Stimulated activated CD8-positive, alpha-beta memory T cell treated with anti-CD3 and anti-CD28 coated beads, Interleukin-15, amount 100 ng/mL, for 1 hour (primary cell): ENCODE measurements at regions not wholly inside any gene's neighbourhood (a gene's known extent, or its start where the extent isn't known, plus 50 kb on each side); places are given as distances from the start of the nearest gene placed in this dataset.
"Not testable (repeated sequence)": the region's sequence is repeated elsewhere in the genome, so short reads cannot be mapped to it uniquely, and the experiment has no call there.

ENCODE experiments used
- DNase-seq: peaks from one replicate; pipeline ENCODE4 v3.0.0-alpha.2; 2020; ENCODE audit warnings: low read depth

- DNase-seq, result no peak
Observed at GRCh38 chr20:50450881-50451752, 59.1 kb upstream of the PTPN1 start.

DNA sequence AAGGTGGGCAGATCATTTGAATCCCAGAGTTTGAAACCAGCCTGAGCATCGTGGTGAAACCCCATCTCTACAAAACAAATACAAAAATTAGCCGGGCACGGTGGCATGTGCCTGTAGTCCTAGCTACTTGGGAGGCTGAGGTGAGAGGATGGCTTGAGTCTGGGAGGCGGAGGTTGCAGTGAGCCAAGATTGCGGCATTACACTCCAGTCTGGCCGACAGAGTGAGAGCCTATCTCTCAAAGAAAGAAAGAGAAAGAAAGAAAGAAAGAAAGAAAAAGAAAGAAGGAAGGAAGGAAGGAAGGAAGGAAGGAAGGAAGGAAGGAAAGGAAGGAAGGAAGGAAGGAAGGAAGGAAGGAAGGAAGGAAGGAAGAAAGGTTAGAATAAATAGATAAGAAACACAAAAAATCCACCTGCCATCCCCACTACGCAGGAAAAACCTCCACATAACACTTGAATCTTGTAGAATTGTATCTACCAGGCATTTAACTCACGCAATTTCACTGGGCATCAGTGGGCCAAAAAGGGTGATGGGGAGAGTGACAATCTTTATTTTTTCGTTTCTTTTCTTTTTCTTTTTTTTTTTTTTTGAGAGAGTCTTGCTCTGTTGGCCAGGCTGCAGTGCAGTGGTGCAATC is 58.3 kb upstream of the PTPN1 start:
- not testable (repeated sequence) for DNase-seq

- no peak for DNase-seq
Observed at GRCh38 chr20:50453533-50454244, 56.5 kb upstream of the PTPN1 start.

DNA sequence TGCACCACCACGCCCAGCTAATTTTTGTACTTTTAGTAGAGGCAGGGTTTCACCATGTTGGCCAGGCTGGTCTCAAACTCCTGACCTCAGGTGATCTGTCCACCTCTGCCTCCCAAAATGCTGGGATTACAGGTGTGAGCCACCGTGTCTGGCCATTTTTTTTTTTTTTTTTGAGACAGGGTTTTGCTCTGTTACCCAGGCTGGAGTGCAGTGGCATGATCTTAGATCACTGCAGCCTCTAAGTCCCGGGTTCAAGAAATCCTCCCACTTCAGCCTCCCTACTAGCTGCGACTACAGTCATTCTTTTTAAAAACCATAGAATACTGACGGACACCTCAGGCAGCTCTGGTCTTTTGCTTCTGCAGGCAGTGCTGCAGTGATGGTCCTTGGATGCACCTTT is 54.9 kb upstream of the PTPN1 start:
- DNase-seq, result not testable (repeated sequence)

DNA sequence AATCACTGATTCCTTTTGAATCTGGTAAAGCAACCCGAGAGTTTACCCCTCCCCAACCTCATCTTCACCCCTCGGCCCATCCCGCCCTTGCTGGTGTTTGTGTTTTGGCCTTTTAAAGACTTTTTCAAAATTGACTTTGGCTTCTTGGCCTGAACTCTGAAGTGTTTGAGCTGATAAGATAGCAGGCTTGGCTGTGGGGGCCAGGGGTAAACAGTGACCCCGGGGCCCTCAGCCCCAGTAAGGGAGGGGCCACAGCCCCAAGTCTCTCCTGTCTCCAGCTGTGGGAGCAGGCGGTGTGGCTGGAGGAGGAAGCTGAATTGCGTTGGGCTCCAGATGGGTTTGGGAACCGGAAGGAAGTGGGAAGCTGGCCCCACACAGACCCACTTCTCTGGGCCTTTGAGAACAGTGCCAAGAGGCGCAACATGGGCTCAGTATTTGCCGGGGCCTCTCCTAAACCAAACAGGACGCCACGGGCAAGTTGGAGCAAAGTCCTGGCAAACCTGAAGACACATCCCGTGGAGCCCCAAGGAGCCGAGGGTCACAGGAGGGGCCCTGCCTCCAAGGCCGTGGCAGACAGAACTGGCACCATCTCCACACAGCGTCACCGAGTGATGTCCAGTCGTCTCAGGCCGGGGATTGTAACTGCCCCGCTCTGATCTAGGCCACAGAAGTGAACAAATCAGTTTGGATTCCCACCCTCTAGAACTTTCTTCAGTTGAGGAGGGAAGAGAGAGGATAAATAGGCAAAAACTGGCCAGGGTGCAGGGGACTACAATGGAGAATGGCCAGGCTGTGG is 54.3 kb upstream of the PTPN1 start:
- no peak for DNase-seq

GRCh38 chr20:50456452-50457324 is 53.5 kb upstream of the PTPN1 start:
- no peak for DNase-seq

GRCh38 chr20:50459124-50459918 is 50.9 kb upstream of the PTPN1 start:
- no peak for DNase-seq

DNA sequence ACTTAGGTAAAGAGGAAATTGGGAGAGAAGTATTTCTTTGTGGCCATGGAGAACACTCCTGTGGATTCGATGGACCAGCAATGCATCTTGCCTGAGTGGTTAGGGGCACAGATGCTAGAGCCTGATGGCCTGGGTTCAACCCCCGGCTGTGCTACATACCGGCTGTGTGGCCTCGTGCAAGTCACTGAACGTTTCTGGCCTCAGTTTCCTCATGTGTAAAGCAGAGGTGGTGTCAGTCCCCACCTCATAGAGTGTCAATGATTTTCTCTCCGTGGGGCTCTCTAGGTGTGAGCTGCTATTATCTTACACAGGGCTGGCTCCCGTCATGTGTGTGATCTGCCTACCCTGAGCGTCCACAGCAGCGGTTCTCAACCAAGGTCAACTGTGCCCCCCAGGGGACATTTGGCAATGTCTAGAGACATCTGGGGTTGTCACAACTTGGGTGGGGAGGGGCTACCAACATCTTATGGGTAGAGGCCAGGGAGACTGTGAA is 50.0 kb upstream of the PTPN1 start:
- no peak for DNase-seq
